ENCODE measurements at regions not wholly inside any gene's neighbourhood (a gene's known extent, or its start where the extent isn't known, plus 50 kb on each side); places are given as distances from the start of the nearest gene placed in this dataset.

GRCh38 chr10:3709456-3710060 is 75.5 kb downstream of the KLF6 start:
- TF ChIP-seq, protein P1, sequence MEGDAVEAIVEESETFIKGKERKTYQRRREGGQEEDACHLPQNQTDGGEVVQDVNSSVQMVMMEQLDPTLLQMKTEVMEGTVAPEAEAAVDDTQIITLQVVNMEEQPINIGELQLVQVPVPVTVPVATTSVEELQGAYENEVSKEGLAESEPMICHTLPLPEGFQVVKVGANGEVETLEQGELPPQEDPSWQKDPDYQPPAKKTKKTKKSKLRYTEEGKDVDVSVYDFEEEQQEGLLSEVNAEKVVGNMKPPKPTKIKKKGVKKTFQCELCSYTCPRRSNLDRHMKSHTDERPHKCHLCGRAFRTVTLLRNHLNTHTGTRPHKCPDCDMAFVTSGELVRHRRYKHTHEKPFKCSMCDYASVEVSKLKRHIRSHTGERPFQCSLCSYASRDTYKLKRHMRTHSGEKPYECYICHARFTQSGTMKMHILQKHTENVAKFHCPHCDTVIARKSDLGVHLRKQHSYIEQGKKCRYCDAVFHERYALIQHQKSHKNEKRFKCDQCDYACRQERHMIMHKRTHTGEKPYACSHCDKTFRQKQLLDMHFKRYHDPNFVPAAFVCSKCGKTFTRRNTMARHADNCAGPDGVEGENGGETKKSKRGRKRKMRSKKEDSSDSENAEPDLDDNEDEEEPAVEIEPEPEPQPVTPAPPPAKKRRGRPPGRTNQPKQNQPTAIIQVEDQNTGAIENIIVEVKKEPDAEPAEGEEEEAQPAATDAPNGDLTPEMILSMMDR (IDR thresholded peaks at IDR 0.05) = no peak
- TF ChIP-seq ZFX (IDR thresholded peaks at IDR 0.05; ENCODE audit: borderline replicate concordance) = no peak

All from 22Rv1 (cell line).